DOHH2 (cell line): ENCODE measurements at regions not wholly inside any gene's neighbourhood (a gene's known extent, or its start where the extent isn't known, plus 50 kb on each side); places are given as distances from the start of the nearest gene placed in this dataset.

Experiments used
- CTCF ChIP-seq: fragments of 200-600 bp; sonication (generic); IDR thresholded peaks from one replicate; pipeline ENCODE4 v1.5.1; 2014; ENCODE audit warnings: antibody characterized with exemption, mild to moderate bottlenecking, low read depth, low read length; ENCODE audit not compliant: poor library complexity, severe bottlenecking
- EZH2phosphoT487 ChIP-seq: fragments of 200-600 bp; sonication (generic); IDR thresholded peaks from 2 replicates; pipeline ENCODE4 v1.6.1; 2017; ENCODE audit warnings: borderline replicate concordance, mild to moderate bottlenecking, antibody characterized with exemption, low read length, moderate library complexity, mixed read lengths

GRCh38 chr13:100735494-100735893 lies 60.9 kb upstream of the TMTC4 start:
- TF ChIP-seq CTCF, result no peak
- TF ChIP-seq EZH2phosphoT487, result no peak
